ENCODE measurements at regions not wholly inside any gene's neighbourhood (a gene's known extent, or its start where the extent isn't known, plus 50 kb on each side); places are given as distances from the start of the nearest gene placed in this dataset.
"Not testable (repeated sequence)": the region's sequence is repeated elsewhere in the genome, so short reads cannot be mapped to it uniquely, and the experiment has no call there.

GRCh38 chr14:89078021-89078795, 253.8 kb downstream of the TTC8 start:
- DNase-seq, result no peak

GRCh38 chr14:89085231-89085731, 260.8 kb downstream of the TTC8 start:
- DNase-seq, result no peak

GRCh38 chr14:89085737-89086382, 261.4 kb downstream of the TTC8 start:
- no peak for DNase-seq

GRCh38 chr14:89088530-89088929, 264.1 kb downstream of the TTC8 start:
- no peak for DNase-seq

GRCh38 chr14:89089330-89089729, 264.9 kb downstream of the TTC8 start:
- no peak for DNase-seq

- DNase-seq, result no peak
These were observed 267.3 kb downstream of the TTC8 start for GRCh38 chr14:89091781-89092180.

- no peak for DNase-seq
These were observed 268.8 kb downstream of the TTC8 start for GRCh38 chr14:89093083-89093730.

- no peak for DNase-seq
These were observed 270.6 kb downstream of the TTC8 start for GRCh38 chr14:89095036-89095435.

GRCh38 chr14:89096946-89097345, 272.5 kb downstream of the TTC8 start:
- DNase-seq, result no peak

- DNase-seq, result no peak
These were observed 273.8 kb downstream of the TTC8 start for GRCh38 chr14:89098254-89098653.

GRCh38 chr14:89104171-89104817, 279.8 kb downstream of the TTC8 start:
- not testable (repeated sequence) for DNase-seq

GRCh38 chr14:89104861-89105260, 280.4 kb downstream of the TTC8 start:
- DNase-seq, result not testable (repeated sequence)

Data from NCI-H748 treated with DMSO at 0.1 percent for 48 hours (cell line).